H1 (cell line): ENCODE measurements at regions not wholly inside any gene's neighbourhood (a gene's known extent, or its start where the extent isn't known, plus 50 kb on each side); places are given as distances from the start of the nearest gene placed in this dataset.

ENCODE experiments used
- CTCF ChIA-PET: fragments of 300-600 bp; sonication (Branson Sonifier 250); formaldehyde crosslinking; loops from one replicate; lab custom pipeline; 2021; ENCODE audit not compliant: partially characterized antibody; lab: Charles Lee
- POLR2A ChIA-PET: fragments of 300-600 bp; sonication (Branson Sonifier 250); formaldehyde crosslinking; loops from one replicate; lab custom pipeline; 2021; ENCODE audit warnings: inconsistent platforms; ENCODE audit not compliant: partially characterized antibody; lab: Charles Lee
- DNase-seq, 2 experiments: peaks; one replicate each; pipeline versions ENCODE4 v3.0.0 to v3.0.0-alpha.2; 2010 to 2022; ENCODE audit warnings: low spot score in 2 of 2, low read depth in 1 of 2, mixed read lengths in 1 of 2
- FAIRE-seq: peaks from 2 replicates; lab custom pipeline; 2011; peaks lifted over from hg19 to GRCh38; lab: Jason Lieb, UNC
- H2AFZ ChIP-seq: 2 replicates; pipeline ENCODE4 v1.8.1; 2012; ENCODE audit warnings: low read length, inconsistent platforms
- H2AK5ac ChIP-seq: 2 replicates; pipeline ENCODE4 v1.6.1; 2013; ENCODE audit warnings: low read depth, low read length
- H2BK120ac ChIP-seq: replicated peaks from 2 replicates; pipeline ENCODE3; 2013; ENCODE audit warnings: low read depth, low read length, inconsistent platforms
- H2BK12ac ChIP-seq: 2 replicates; pipeline ENCODE4 v1.6.1; 2013; ENCODE audit warnings: low read depth, low read length
- H2BK15ac ChIP-seq: 2 replicates; pipeline ENCODE4 v1.6.1; 2013; ENCODE audit warnings: low read length
- H2BK20ac ChIP-seq: 2 replicates; pipeline ENCODE4 v1.6.1; 2013; ENCODE audit warnings: low read length
- H2BK5ac ChIP-seq: 2 replicates; pipeline ENCODE4 v1.6.1; 2013; ENCODE audit warnings: low read depth, low read length
- H3K14ac ChIP-seq: 2 replicates; pipeline ENCODE4 v1.6.1; 2013; ENCODE audit warnings: inconsistent platforms; ENCODE audit not compliant: insufficient read length
- H3K18ac ChIP-seq: 2 replicates; pipeline ENCODE4 v1.6.1; 2013; ENCODE audit warnings: low read length; ENCODE audit errors: extremely low read depth
- H3K23ac ChIP-seq: 2 replicates; pipeline ENCODE4 v1.6.1; 2013; ENCODE audit warnings: inconsistent platforms; ENCODE audit not compliant: insufficient read length
- H3K23me2 ChIP-seq: 2 replicates; pipeline ENCODE4 v1.6.1; 2013; ENCODE audit warnings: low read depth, low read length
- H3K27ac ChIP-seq: 2 replicates; pipeline ENCODE4 v1.6.1; 2011; ENCODE audit warnings: low read depth, low read length, inconsistent platforms
- H3K27me3 ChIP-seq, 4 experiments: replicated peaks in 1 of 4; 1 replicate in 1 of 4; 2 replicates in 3 of 4; pipeline versions ENCODE4 v1.6.1 to v1.8.1; 2011 to 2013; ENCODE audit warnings: low read length in 3 of 4, mild to moderate bottlenecking in 3 of 4, inconsistent platforms in 2 of 4, mixed read lengths in 2 of 4, moderate library complexity in 1 of 4; ENCODE audit not compliant: control insufficient read depth in 3 of 4, insufficient read depth in 3 of 4; ENCODE audit errors: extremely low read depth in 1 of 4
- H3K36me3 ChIP-seq, 4 experiments: 2 replicates each; pipeline versions ENCODE4 v1.6.1 to v1.8.1; 2011 to 2013; ENCODE audit warnings: mild to moderate bottlenecking in 4 of 4, low read length in 3 of 4, moderate library complexity in 2 of 4, control low read depth in 1 of 4, inconsistent platforms in 1 of 4; ENCODE audit not compliant: insufficient read depth in 4 of 4, control insufficient read depth in 2 of 4
- H3K4ac ChIP-seq: replicated peaks from 2 replicates; pipeline ENCODE3; 2013; ENCODE audit warnings: low read length, low read depth, mixed read lengths, inconsistent platforms; ENCODE audit not compliant: insufficient read length
- H3K4me1 ChIP-seq, 4 experiments: replicated peaks in 1 of 4; 1 replicate in 1 of 4; 2 replicates in 3 of 4; pipeline versions ENCODE4 v1.6.1 to v1.8.1; 2011 to 2013; ENCODE audit warnings: low read length in 3 of 4, inconsistent platforms in 2 of 4, mixed read lengths in 1 of 4; ENCODE audit not compliant: insufficient read depth in 4 of 4, control insufficient read depth in 3 of 4
- H3K4me2 ChIP-seq, 2 experiments: 2 replicates each; pipeline versions ENCODE4 v1.6.1 to v1.8.1; 2011 to 2013; ENCODE audit warnings: low read depth in 2 of 2, low read length in 2 of 2, control low read depth in 1 of 2, inconsistent platforms in 1 of 2, mild to moderate bottlenecking in 1 of 2; ENCODE audit not compliant: insufficient read depth in 1 of 2
- H3K4me3 ChIP-seq, 4 experiments: fragments of 200-600, 300-600 bp in 1 of 4; sonication (generic), shearing (Covaris generic), sonication (Bioruptor Twin) in 1 of 4; 2 replicates each; pipeline versions ENCODE4 v1.5.1 to v1.8.1; 2011 to 2016; ENCODE audit warnings: low read length in 4 of 4, low read depth in 3 of 4, control low read depth in 2 of 4, inconsistent platforms in 2 of 4, mild to moderate bottlenecking in 2 of 4, mixed read lengths in 1 of 4, moderate library complexity in 1 of 4; ENCODE audit not compliant: insufficient read depth in 2 of 4; ENCODE audit errors: extremely low read depth in 1 of 4
- H3K56ac ChIP-seq: replicated peaks from 2 replicates; pipeline ENCODE3; 2013; ENCODE audit warnings: low read depth, mild to moderate bottlenecking, mixed read lengths, low read length, inconsistent platforms; ENCODE audit not compliant: insufficient read length
- H3K79me1 ChIP-seq: 2 replicates; pipeline ENCODE4 v1.6.1; 2013; ENCODE audit warnings: low read depth, low read length, control low read depth
- H3K79me2 ChIP-seq, 2 experiments: 2 replicates each; pipeline versions ENCODE4 v1.6.1 to v1.8.1; 2012 to 2013; ENCODE audit warnings: low read length in 2 of 2, mild to moderate bottlenecking in 2 of 2, inconsistent platforms in 1 of 2; ENCODE audit not compliant: insufficient read depth in 2 of 2, control insufficient read depth in 1 of 2
- H3K9ac ChIP-seq, 4 experiments: replicated peaks in 1 of 4; 1 replicate in 1 of 4; 2 replicates in 3 of 4; pipeline versions ENCODE4 v1.6.1 to v1.8.1; 2011 to 2013; ENCODE audit warnings: low read depth in 3 of 4, low read length in 3 of 4, control low read depth in 2 of 4, mild to moderate bottlenecking in 2 of 4, moderate library complexity in 2 of 4, inconsistent platforms in 1 of 4; ENCODE audit errors: extremely low read depth in 1 of 4
- H3K9me3 ChIP-seq, 2 experiments: 2 replicates each; pipeline versions ENCODE4 v1.6.1 to v1.8.1; 2012 to 2013; ENCODE audit warnings: mild to moderate bottlenecking in 2 of 2, moderate library complexity in 2 of 2, control low read depth in 1 of 2, inconsistent platforms in 1 of 2, low read depth in 1 of 2, low read length in 1 of 2, mixed read lengths in 1 of 2; ENCODE audit not compliant: insufficient read depth in 2 of 2
- H4K20me1 ChIP-seq, 2 experiments: replicated peaks in 1 of 2; 2 replicates each; pipeline versions ENCODE3 to v1.8.1; 2011 to 2013; ENCODE audit warnings: inconsistent platforms in 2 of 2, low read length in 2 of 2, mild to moderate bottlenecking in 1 of 2; ENCODE audit not compliant: insufficient read depth in 2 of 2, control insufficient read depth in 1 of 2
- H4K5ac ChIP-seq: 2 replicates; pipeline ENCODE4 v1.6.1; 2013; ENCODE audit warnings: low read length, low read depth, mixed read lengths, inconsistent platforms; ENCODE audit not compliant: insufficient read length
- H4K8ac ChIP-seq: 2 replicates; pipeline ENCODE4 v1.8.0; 2013; ENCODE audit warnings: mild to moderate bottlenecking, moderate library complexity, low read length, inconsistent platforms; ENCODE audit not compliant: insufficient read depth; ENCODE audit errors: extremely low read depth
- H4K91ac ChIP-seq: replicated peaks from 2 replicates; pipeline ENCODE3; 2013; ENCODE audit warnings: low read length, mixed read lengths, inconsistent platforms; ENCODE audit not compliant: insufficient read length
- BCL11A ChIP-seq, 2 experiments: IDR thresholded peaks; one replicate each; pipeline ENCODE4 v1.6.1; 2011; ENCODE audit warnings: low read depth in 2 of 2, low read length in 2 of 2, mild to moderate bottlenecking in 2 of 2
- CHD1 ChIP-seq: IDR thresholded peaks from 2 replicates; pipeline ENCODE4 v1.6.1; 2012; ENCODE audit warnings: low read depth, low read length, improper control_type of control experiment
- CTCF ChIP-seq, 3 experiments: IDR thresholded peaks; 1 replicate in 2 of 3; 2 replicates in 1 of 3; pipeline versions ENCODE4 v1.5.1 to v1.6.1; 2011; ENCODE audit warnings: low read length in 3 of 3, mild to moderate bottlenecking in 3 of 3, inconsistent platforms in 2 of 3, low read depth in 1 of 3, moderate library complexity in 1 of 3; ENCODE audit not compliant: insufficient read depth in 1 of 3; ENCODE audit errors: control extremely low read depth in 1 of 3
- E2F6 ChIP-seq: IDR thresholded peaks from 2 replicates; pipeline ENCODE4 v1.6.1; 2012; ENCODE audit warnings: inconsistent platforms
- EP300 ChIP-seq, 2 experiments: IDR thresholded peaks; 1 replicate in 1 of 2; 2 replicates in 1 of 2; pipeline ENCODE4 v1.6.1; 2011 to 2012; ENCODE audit warnings: low read depth in 2 of 2, low read length in 2 of 2, mild to moderate bottlenecking in 2 of 2, borderline replicate concordance in 1 of 2, inconsistent platforms in 1 of 2, moderate library complexity in 1 of 2
- JUND ChIP-seq: IDR thresholded peaks from 2 replicates; pipeline ENCODE4 v1.6.1; 2011; ENCODE audit warnings: mild to moderate bottlenecking, improper control_type of control experiment, low read length
- POLR2AphosphoS5 ChIP-seq: IDR thresholded peaks from 2 replicates; pipeline ENCODE4 v1.6.1; 2011; ENCODE audit warnings: low read depth, low read length
- SIRT6 ChIP-seq: IDR thresholded peaks from one replicate; pipeline ENCODE4 v1.7.1; 2012; ENCODE audit warnings: low read length, inconsistent platforms
- SRF ChIP-seq: IDR thresholded peaks from 2 replicates; pipeline ENCODE4 v1.6.1; 2011; ENCODE audit warnings: mild to moderate bottlenecking, low read depth, low read length, moderate library complexity
- TEAD4 ChIP-seq: IDR thresholded peaks from 2 replicates; pipeline ENCODE4 v1.6.1; 2012; ENCODE audit warnings: low read depth, low read length, inconsistent platforms, mixed read lengths
- YY1 ChIP-seq: IDR thresholded peaks from 2 replicates; pipeline ENCODE4 v1.6.1; 2011; ENCODE audit warnings: low read depth, mild to moderate bottlenecking, low read length
- WGBS, 2 experiments: shearing (Covaris generic) in 1 of 2; methylation state at CpG; one replicate each; pipeline versions ENCODE4 v1.1.6 to v1.1.7; 2013 to 2015; ENCODE audit warnings: low lambda C conversion rate in 2 of 2, mixed read lengths in 2 of 2, inconsistent platforms in 1 of 2, low coverage in 1 of 2, missing lambda C conversion rate in 1 of 2; ENCODE audit not compliant: insufficient replicate concordance in 2 of 2, insufficient coverage in 1 of 2, insufficient read length in 1 of 2; ENCODE audit errors: extremely low coverage in 1 of 2, missing lambda C conversion rate in 1 of 2; 5-methylcytosine and 5-hydroxymethylcytosine counted together

GRCh38 chr6:100220543-100220942 is 226.5 kb upstream of the MCHR2 start:
- no peak overlapping the region for H4K91ac ChIP-seq
- ChIA-PET CTCF (interaction anchor here (1.2 kb wide), 1 partner anchor 12 kb away, joined by 4 read pairs; no protein-coding TSS in a partner anchor), POLR2A (no interaction called here)
- no peaks in the 10 kb centered on the region for H3K79me2 ChIP-seq
- no peak overlapping the region for H2BK20ac ChIP-seq
- H3K56ac ChIP-seq: no peak overlapping the region
- no peak for FAIRE-seq
- no peaks in the 10 kb centered on the region for H4K20me1 ChIP-seq
- no peak overlapping the region for H4K8ac ChIP-seq
- H2BK5ac ChIP-seq: no peak overlapping the region
- H3K18ac ChIP-seq: no peak overlapping the region
- peak overlapping the region; percentile 84 for H2AFZ ChIP-seq
- H2BK15ac ChIP-seq: no peak overlapping the region
- H3K23ac ChIP-seq: no peak overlapping the region
- 90% methylated on average over 4 of the region's 4 CpGs; no CpG with 5 or more reads in 1 of the 2 experiments for WGBS, 2 experiments
- H2BK120ac ChIP-seq: no peak overlapping the region
- no peaks in the 10 kb centered on the region for H3K79me1 ChIP-seq
- no peak overlapping the region for H3K14ac ChIP-seq
- H3K27ac ChIP-seq: no peak overlapping the region
- H4K5ac ChIP-seq: no peak overlapping the region
- no peak overlapping the region for H3K4me3 ChIP-seq
- H2AK5ac ChIP-seq: no peak overlapping the region
- H3K4ac ChIP-seq: no peak overlapping the region
- no peak overlapping the region for H2BK12ac ChIP-seq
- no peaks in the 10 kb centered on the region for H3K23me2 ChIP-seq
- no peaks in the 10 kb centered on the region for H3K4me1 ChIP-seq
- no peaks in the 10 kb centered on the region for H3K36me3 ChIP-seq
- H3K9ac ChIP-seq: no peak overlapping the region
- no peaks in the 10 kb centered on the region for H3K9me3 ChIP-seq
- no peaks in the 10 kb centered on the region for H3K27me3 ChIP-seq
- no peak overlapping the region for H3K4me2 ChIP-seq
- no peak for TF ChIP-seq POLR2AphosphoS5
- no peak for TF ChIP-seq SIRT6
- no peak for TF ChIP-seq CTCF (IDR thresholded peaks at IDR 0.05; ENCODE audit: control extremely low read depth in 1 of 3, insufficient read depth in 1 of 3, low read depth in 1 of 3, low read length in 3 of 3)
- no peak for TF ChIP-seq E2F6
- TF ChIP-seq SRF: no peak
- TF ChIP-seq CHD1: no peak
- no peak for TF ChIP-seq YY1
- no peak for TF ChIP-seq JUND
- TF ChIP-seq TEAD4: no peak
- no peak for TF ChIP-seq BCL11A (IDR thresholded peaks at IDR 0.05; ENCODE audit: low read depth in 2 of 2, low read length in 2 of 2)
- TF ChIP-seq EP300 (IDR thresholded peaks at IDR 0.05; ENCODE audit: borderline replicate concordance in 1 of 2, low read depth in 2 of 2, low read length in 2 of 2): no peak
- DNase-seq: no peak
